Neuronal stem cell (in vitro differentiated cells): ENCODE measurements at regions not wholly inside any gene's neighbourhood (a gene's known extent, or its start where the extent isn't known, plus 50 kb on each side); places are given as distances from the start of the nearest gene placed in this dataset.
"Not testable (repeated sequence)": the region's sequence is repeated elsewhere in the genome, so short reads cannot be mapped to it uniquely, and the experiment has no call there.

Source experiments
- DNase-seq: peaks from one replicate; pipeline ENCODE4 v3.0.0-alpha.2; 2013; ENCODE audit warnings: low spot score
- H2AFZ ChIP-seq: one replicate; pipeline ENCODE4 v1.6.1; 2013; ENCODE audit warnings: mild to moderate bottlenecking, low read length, inconsistent platforms
- H2AK5ac ChIP-seq: 2 replicates; pipeline ENCODE4 v1.6.1; 2013; ENCODE audit warnings: low read depth, mild to moderate bottlenecking, inconsistent platforms, low read length, moderate library complexity, mixed read lengths
- H2BK120ac ChIP-seq: 2 replicates; pipeline ENCODE4 v1.6.1; 2013; ENCODE audit warnings: low read depth, mild to moderate bottlenecking, inconsistent platforms, low read length, moderate library complexity, mixed read lengths
- H2BK12ac ChIP-seq: one replicate; pipeline ENCODE4 v1.6.1; 2013; ENCODE audit warnings: low read length, inconsistent platforms
- H2BK15ac ChIP-seq: 2 replicates; pipeline ENCODE4 v1.6.1; 2013; ENCODE audit warnings: mild to moderate bottlenecking, low read length, inconsistent platforms, mixed read lengths
- H2BK5ac ChIP-seq: one replicate; pipeline ENCODE4 v1.6.1; 2013; ENCODE audit warnings: inconsistent platforms, mild to moderate bottlenecking, low read length, moderate library complexity
- H3K14ac ChIP-seq: one replicate; pipeline ENCODE4 v1.6.1; 2013; ENCODE audit warnings: low read length, inconsistent platforms
- H3K18ac ChIP-seq: 2 replicates; pipeline ENCODE4 v1.6.1; 2013; ENCODE audit warnings: low read length, inconsistent platforms
- H3K23ac ChIP-seq: 2 replicates; pipeline ENCODE4 v1.6.1; 2013; ENCODE audit warnings: low read depth, mild to moderate bottlenecking, mixed read lengths, low read length, inconsistent platforms; ENCODE audit not compliant: poor library complexity
- H3K27ac ChIP-seq: replicated peaks from 3 replicates; pipeline ENCODE4 v1.5.1; 2013; ENCODE audit warnings: low read length, inconsistent platforms
- H3K27me3 ChIP-seq, 3 experiments: 2 replicates each; pipeline ENCODE4 v1.6.1; 2013; ENCODE audit warnings: low read length in 3 of 3, mild to moderate bottlenecking in 2 of 3, inconsistent platforms in 1 of 3, low read depth in 1 of 3, mixed read lengths in 1 of 3, moderate library complexity in 1 of 3; ENCODE audit not compliant: control insufficient read depth in 3 of 3, insufficient read depth in 3 of 3
- H3K36me3 ChIP-seq, 2 donors: replicated peaks in 1 of 2; 2 replicates each; pipeline ENCODE4 v1.6.1; 2013; ENCODE audit warnings: low read length in 2 of 2; ENCODE audit not compliant: control insufficient read depth in 2 of 2, insufficient read depth in 2 of 2
- H3K4ac ChIP-seq: 2 replicates; pipeline ENCODE4 v1.6.1; 2013; ENCODE audit warnings: inconsistent platforms, mild to moderate bottlenecking, low read length, moderate library complexity
- H3K4me1 ChIP-seq, 2 donors: 1 replicate in 1 of 2; 2 replicates in 1 of 2; pipeline ENCODE4 v1.6.1; 2013; ENCODE audit warnings: low read length in 2 of 2, low read depth in 1 of 2; ENCODE audit not compliant: control insufficient read depth in 2 of 2, insufficient read depth in 1 of 2
- H3K4me2 ChIP-seq: one replicate; pipeline ENCODE4 v1.6.1; 2013; ENCODE audit warnings: mild to moderate bottlenecking, low read length, inconsistent platforms; ENCODE audit not compliant: insufficient read depth, poor library complexity, severe bottlenecking
- H3K4me3 ChIP-seq, 2 donors: 2 replicates each; pipeline ENCODE4 v1.5.1; 2013; ENCODE audit warnings: low read length in 2 of 2, mild to moderate bottlenecking in 2 of 2, inconsistent platforms in 1 of 2, moderate library complexity in 1 of 2
- H3K79me1 ChIP-seq: one replicate; pipeline ENCODE4 v1.6.1; 2013; ENCODE audit warnings: low read depth, mild to moderate bottlenecking, inconsistent platforms, low read length, moderate library complexity
- H3K9ac ChIP-seq: one replicate; pipeline ENCODE4 v1.6.1; 2013; ENCODE audit warnings: mild to moderate bottlenecking, low read depth, low read length, inconsistent platforms; ENCODE audit not compliant: poor library complexity
- H3K9me3 ChIP-seq, 2 donors: replicated peaks in 1 of 2; 2 replicates each; pipeline versions ENCODE3 to v1.6.1; 2013; ENCODE audit warnings: low read length in 2 of 2, mild to moderate bottlenecking in 2 of 2, inconsistent platforms in 1 of 2, low read depth in 1 of 2, mixed read lengths in 1 of 2, moderate library complexity in 1 of 2; ENCODE audit not compliant: control insufficient read depth in 2 of 2, insufficient read depth in 1 of 2
- H4K8ac ChIP-seq: one replicate; pipeline ENCODE4 v1.6.1; 2013; ENCODE audit warnings: low read depth, mild to moderate bottlenecking, inconsistent platforms, low read length, moderate library complexity
- H4K91ac ChIP-seq: one replicate; pipeline ENCODE4 v1.6.1; 2013; ENCODE audit warnings: low read length, low read depth, mild to moderate bottlenecking, inconsistent platforms; ENCODE audit not compliant: poor library complexity
- WGBS, 2 donors: extraction: QIAGEN DNeasy Blood & Tissue Kit; methylation state at CpG; one replicate each; pipeline ENCODE4 v1.1.7; 2013; ENCODE audit warnings: missing lambda C conversion rate in 2 of 2, mixed read lengths in 1 of 2; ENCODE audit not compliant: insufficient read length in 2 of 2, insufficient replicate concordance in 1 of 2; ENCODE audit errors: extremely low coverage in 2 of 2; 5-methylcytosine and 5-hydroxymethylcytosine counted together

DNA sequence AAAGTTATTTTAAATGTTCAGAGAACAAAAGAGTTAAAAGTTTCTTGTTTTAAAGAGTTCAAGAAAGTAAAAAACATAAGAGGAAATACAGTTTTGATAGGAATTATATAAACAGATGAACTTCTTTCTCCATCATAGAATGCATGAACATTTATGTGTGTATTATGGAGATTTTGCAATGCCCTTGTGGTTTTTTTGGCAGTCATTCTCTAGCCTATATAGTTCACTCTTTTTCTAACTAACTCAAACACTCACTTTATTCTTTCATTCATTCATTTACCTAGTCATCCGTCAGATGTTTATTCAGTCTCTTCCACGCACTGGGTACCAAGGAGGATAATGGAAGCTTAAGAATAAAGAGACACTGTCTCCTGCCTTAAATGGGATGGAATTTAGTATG is 195.9 kb upstream of the VLDLR start:
- no peak overlapping the region for H3K27ac ChIP-seq
- no peak overlapping the region for H2BK5ac ChIP-seq
- no peak overlapping the region for H2BK120ac ChIP-seq
- H3K4ac ChIP-seq: no peak overlapping the region
- H3K27me3 ChIP-seq: no peaks in the 10 kb centered on the region
- H3K4me3 ChIP-seq: no peak overlapping the region
- no peak overlapping the region for H2AK5ac ChIP-seq
- H3K23ac ChIP-seq: no peak overlapping the region
- no peak overlapping the region for H3K4me2 ChIP-seq
- no peaks in the 10 kb centered on the region for H3K79me1 ChIP-seq
- H4K8ac ChIP-seq: no peak overlapping the region
- peaks cover 0 to 4% of the 10 kb centered on the region in 2 donors for H3K9me3 ChIP-seq
- no peak overlapping the region for H2BK15ac ChIP-seq
- no peak overlapping the region for H3K14ac ChIP-seq
- H3K18ac ChIP-seq: no peak overlapping the region
- H2AFZ ChIP-seq: no peak overlapping the region
- no CpG with 5 or more reads among the region's 2 CpGs for WGBS, 2 donors
- H3K9ac ChIP-seq: no peak overlapping the region
- H3K4me1 ChIP-seq: peaks cover 0 to 3% of the 10 kb centered on the region in 2 donors
- H3K36me3 ChIP-seq: no peaks in the 10 kb centered on the region
- DNase-seq: no peak
- H2BK12ac ChIP-seq: no peak overlapping the region
- H4K91ac ChIP-seq: no peak overlapping the region

DNA sequence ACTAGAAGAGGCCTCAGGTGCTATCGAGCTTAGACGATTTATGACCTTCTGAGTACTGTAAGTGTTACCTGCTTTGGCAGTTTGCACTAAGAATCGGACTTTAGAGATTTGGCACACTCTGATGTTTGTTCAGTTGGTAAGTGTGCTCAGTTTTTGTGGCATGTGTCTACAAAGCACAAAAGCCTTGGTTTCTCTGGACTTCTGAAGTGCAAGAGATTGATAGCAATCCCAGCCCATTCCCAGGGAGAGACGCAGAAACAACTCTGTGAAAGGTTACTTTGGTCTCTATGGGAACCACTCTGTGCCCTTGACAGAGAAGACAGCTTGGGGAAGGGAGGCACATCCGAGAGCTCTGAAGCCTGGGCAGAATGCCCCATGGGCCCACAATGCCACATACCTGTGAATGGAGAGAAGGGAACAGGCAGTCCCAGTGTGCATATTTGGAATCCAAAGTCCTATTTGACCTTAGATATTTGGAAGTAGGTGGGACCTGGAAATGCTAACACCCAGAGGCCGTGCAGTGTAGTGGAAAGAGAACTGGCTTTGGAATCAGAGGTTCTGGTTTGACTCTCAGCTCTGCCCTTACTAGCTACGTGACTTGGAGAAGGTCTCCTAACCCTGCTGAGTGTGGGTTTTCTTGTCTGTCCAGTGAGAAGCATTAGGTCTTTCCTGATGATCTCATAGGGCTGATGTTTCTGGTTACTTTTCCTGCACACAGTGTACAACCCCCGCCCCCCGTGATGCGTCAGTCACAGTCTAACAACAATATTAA is 194.3 kb upstream of the VLDLR start:
- WGBS, 2 donors: no CpG with 5 or more reads among the region's 10 CpGs
- no peak overlapping the region for H3K4ac ChIP-seq
- no peak overlapping the region for H3K27ac ChIP-seq

DNA sequence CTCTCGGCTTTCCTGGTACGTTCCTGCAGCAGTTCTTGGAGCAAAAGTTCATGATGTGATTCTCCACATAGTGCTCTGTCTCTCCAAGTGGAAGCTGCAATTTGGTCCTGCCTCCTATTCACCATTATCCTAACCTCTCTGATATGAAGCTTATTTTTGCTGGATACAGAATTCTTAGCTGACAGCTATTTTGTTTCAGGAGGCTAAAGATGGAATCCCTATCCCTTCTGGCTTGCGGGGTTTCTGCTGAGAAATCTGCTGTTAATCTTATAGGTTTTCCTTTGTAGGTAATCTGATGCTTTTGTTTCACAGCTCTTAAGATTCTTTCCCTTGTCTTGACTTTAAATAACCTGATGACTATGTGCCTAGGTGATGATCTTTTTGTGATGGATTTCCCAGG is 181.6 kb upstream of the VLDLR start:
- no peaks in the 10 kb centered on the region for H3K36me3 ChIP-seq
- H3K18ac ChIP-seq: no peak overlapping the region
- H2AFZ ChIP-seq: no peak overlapping the region
- peaks cover 3 to 25% of the 10 kb centered on the region in 2 donors for H3K9me3 ChIP-seq
- no peak overlapping the region for H3K23ac ChIP-seq
- H2BK12ac ChIP-seq: no peak overlapping the region
- H3K4me3 ChIP-seq: no peak overlapping the region
- peaks cover 0 to 2% of the 10 kb centered on the region in 2 donors for H3K4me1 ChIP-seq
- H3K9ac ChIP-seq: no peak overlapping the region
- H3K14ac ChIP-seq: no peak overlapping the region
- no peak overlapping the region for H2BK5ac ChIP-seq
- no peak overlapping the region for H2BK15ac ChIP-seq
- H4K8ac ChIP-seq: no peak overlapping the region
- H2BK120ac ChIP-seq: no peak overlapping the region
- H4K91ac ChIP-seq: no peak overlapping the region
- H3K27ac ChIP-seq: no peak overlapping the region
- H3K79me1 ChIP-seq: no peaks in the 10 kb centered on the region
- no peak overlapping the region for H2AK5ac ChIP-seq
- H3K27me3 ChIP-seq: no peaks in the 10 kb centered on the region
- WGBS, 2 donors: no CpG with 5 or more reads among the region's 3 CpGs
- DNase-seq: no peak
- H3K4ac ChIP-seq: no peak overlapping the region
- H3K4me2 ChIP-seq: no peak overlapping the region

More for the DNA sequence above, 194.3 kb upstream of the VLDLR start:
- Histone ChIP-seq H3K9me3 (peaks cover 0 to 4% of the 10 kb centered on the region in 2 donors), H3K79me1 (no peaks in the 10 kb centered on the region), H2BK12ac (no peak overlapping the region), H3K4me2 (no peak overlapping the region), H2AFZ (no peak overlapping the region), H3K14ac (no peak overlapping the region), H3K36me3 (no peaks in the 10 kb centered on the region), H2AK5ac (no peak overlapping the region), H4K91ac (no peak overlapping the region), H3K23ac (no peak overlapping the region), H3K4me3 (no peak overlapping the region), H3K4me1 (peaks cover 0 to 3% of the 10 kb centered on the region in 2 donors), H2BK15ac (no peak overlapping the region), H3K27me3 (no peaks in the 10 kb centered on the region), H3K18ac (no peak overlapping the region), H2BK120ac (no peak overlapping the region), H4K8ac (no peak overlapping the region), H3K9ac (no peak overlapping the region), H2BK5ac (no peak overlapping the region)
- no peak for DNase-seq

DNA sequence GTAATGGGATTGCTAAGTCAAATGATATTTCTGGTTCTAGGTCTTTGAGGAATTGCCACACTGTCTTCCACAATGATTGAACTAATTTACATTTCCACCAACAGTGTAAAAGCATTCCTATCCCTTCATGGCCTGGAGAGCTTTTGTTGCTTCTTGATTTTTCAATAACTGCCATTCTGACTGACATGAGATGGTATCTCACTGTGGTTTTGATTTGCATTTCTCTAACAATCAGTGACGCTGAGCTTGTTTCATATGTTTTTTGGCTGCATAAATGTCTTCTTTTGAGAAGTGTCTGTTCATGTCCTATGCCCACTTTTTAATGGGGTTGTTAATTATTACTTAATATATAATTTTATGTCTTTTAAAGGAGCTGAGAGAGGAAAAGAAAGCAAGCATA is 177.7 kb upstream of the VLDLR start:
- not testable (repeated sequence) for H3K4me2 ChIP-seq, H2BK12ac ChIP-seq, H2BK5ac ChIP-seq, H2BK15ac ChIP-seq, H3K36me3 ChIP-seq, H4K91ac ChIP-seq, H3K23ac ChIP-seq, H3K27me3 ChIP-seq, H3K4me1 ChIP-seq, DNase-seq, H2AK5ac ChIP-seq, H2BK120ac ChIP-seq, H3K18ac ChIP-seq, H3K4me3 ChIP-seq, H3K14ac ChIP-seq, H3K4ac ChIP-seq, H3K27ac ChIP-seq, H3K9ac ChIP-seq, H3K79me1 ChIP-seq, H2AFZ ChIP-seq, H4K8ac ChIP-seq
- peaks cover 3 to 25% of the 10 kb centered on the region in 2 donors for H3K9me3 ChIP-seq
- WGBS, 2 donors: no CpG with 5 or more reads among the region's 1 CpG
